ENCODE measurements at regions not wholly inside any gene's neighbourhood (a gene's known extent, or its start where the extent isn't known, plus 50 kb on each side); places are given as distances from the start of the nearest gene placed in this dataset.
"Not testable (repeated sequence)": the region's sequence is repeated elsewhere in the genome, so short reads cannot be mapped to it uniquely, and the experiment has no call there.

GRCh38 chr6:154923199-154923869 is 71.8 kb upstream of the TIAM2 start:
- no peak for DNase-seq

GRCh38 chr6:154925130-154925529 is 70.0 kb upstream of the TIAM2 start:
- DNase-seq, result no peak

- no peak for DNase-seq
Measured at GRCh38 chr6:154926366-154926765, 68.7 kb upstream of the TIAM2 start.

GRCh38 chr6:154928325-154928922 is 66.7 kb upstream of the TIAM2 start:
- DNase-seq, result peak; percentile 78

GRCh38 chr6:154930451-154930851 is 64.7 kb upstream of the TIAM2 start:
- no peak for DNase-seq

GRCh38 chr6:154931711-154932424 is 63.2 kb upstream of the TIAM2 start:
- no peak for DNase-seq

GRCh38 chr6:154932515-154933027 is 62.5 kb upstream of the TIAM2 start:
- peak; percentile 61 for DNase-seq

- no peak for DNase-seq
Measured at GRCh38 chr6:154933181-154933827, 61.8 kb upstream of the TIAM2 start.

- DNase-seq, result no peak
Measured at GRCh38 chr6:154937306-154938220, 57.6 kb upstream of the TIAM2 start.

GRCh38 chr6:154938221-154938580 is 56.9 kb upstream of the TIAM2 start:
- no peak for DNase-seq

GRCh38 chr6:154938727-154939285 is 56.3 kb upstream of the TIAM2 start:
- DNase-seq, result not testable (repeated sequence)

GRCh38 chr6:154942770-154943169 is 52.3 kb upstream of the TIAM2 start:
- DNase-seq, result no peak

GRCh38 chr6:154945271-154945890 is 49.7 kb upstream of the TIAM2 start:
- no peak for DNase-seq

Data from DMS53 (cell line).